ENCODE measurements at regions not wholly inside any gene's neighbourhood (a gene's known extent, or its start where the extent isn't known, plus 50 kb on each side); places are given as distances from the start of the nearest gene placed in this dataset.

DNA sequence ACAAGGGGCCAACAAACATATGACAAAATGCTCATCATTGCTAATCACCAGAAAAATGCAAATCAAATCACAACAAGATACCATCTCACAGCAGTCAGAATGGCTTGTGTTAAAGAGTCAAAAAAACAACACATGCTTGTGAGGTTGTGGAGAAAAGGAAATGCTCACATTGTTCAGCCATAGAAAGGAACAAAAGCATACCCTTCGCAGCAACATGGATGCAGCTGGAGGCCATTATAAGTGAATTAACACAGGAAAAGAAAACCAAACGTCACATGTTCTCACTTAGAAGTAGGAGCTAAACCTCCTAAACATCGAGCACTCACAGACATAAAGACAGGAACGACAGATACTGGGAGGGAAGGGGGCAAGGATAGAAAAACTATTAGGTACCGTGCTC lies 678.4 kb upstream of the GRM7 start:
- TF ChIP-seq, protein P1, sequence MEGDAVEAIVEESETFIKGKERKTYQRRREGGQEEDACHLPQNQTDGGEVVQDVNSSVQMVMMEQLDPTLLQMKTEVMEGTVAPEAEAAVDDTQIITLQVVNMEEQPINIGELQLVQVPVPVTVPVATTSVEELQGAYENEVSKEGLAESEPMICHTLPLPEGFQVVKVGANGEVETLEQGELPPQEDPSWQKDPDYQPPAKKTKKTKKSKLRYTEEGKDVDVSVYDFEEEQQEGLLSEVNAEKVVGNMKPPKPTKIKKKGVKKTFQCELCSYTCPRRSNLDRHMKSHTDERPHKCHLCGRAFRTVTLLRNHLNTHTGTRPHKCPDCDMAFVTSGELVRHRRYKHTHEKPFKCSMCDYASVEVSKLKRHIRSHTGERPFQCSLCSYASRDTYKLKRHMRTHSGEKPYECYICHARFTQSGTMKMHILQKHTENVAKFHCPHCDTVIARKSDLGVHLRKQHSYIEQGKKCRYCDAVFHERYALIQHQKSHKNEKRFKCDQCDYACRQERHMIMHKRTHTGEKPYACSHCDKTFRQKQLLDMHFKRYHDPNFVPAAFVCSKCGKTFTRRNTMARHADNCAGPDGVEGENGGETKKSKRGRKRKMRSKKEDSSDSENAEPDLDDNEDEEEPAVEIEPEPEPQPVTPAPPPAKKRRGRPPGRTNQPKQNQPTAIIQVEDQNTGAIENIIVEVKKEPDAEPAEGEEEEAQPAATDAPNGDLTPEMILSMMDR (IDR thresholded peaks at IDR 0.05; ENCODE audit: borderline replicate concordance, insufficient read depth, low read depth, low read length): no peak

DNA sequence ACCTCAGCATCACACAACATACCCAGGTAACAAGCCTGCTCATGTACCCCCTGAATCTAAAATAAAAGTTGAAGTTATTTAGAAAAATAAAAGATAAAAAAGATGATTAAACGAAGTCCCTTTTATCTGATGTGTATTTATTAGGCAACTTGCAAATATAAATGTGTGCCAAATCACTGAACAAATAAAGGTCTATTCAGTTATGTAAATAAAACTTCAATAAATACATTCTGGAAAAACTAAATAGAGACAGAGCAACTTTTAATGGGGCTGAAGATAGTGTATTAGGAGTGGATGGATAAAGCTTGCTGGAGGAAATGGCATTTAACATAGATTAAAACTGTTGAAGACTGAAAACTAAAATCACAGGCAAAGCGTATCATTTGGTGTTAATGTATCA lies 678.0 kb upstream of the GRM7 start:
- TF ChIP-seq, protein P1 (IDR thresholded peaks at IDR 0.05; ENCODE audit: borderline replicate concordance, insufficient read depth, low read depth, low read length): no peak
- H3K4me3 ChIP-seq (ENCODE audit: low read depth, low read length): no peak overlapping the region

More for the DNA sequence above, 678.4 kb upstream of the GRM7 start:
- no peak overlapping the region for H3K4me3 ChIP-seq (ENCODE audit: low read depth, low read length)

DNA sequence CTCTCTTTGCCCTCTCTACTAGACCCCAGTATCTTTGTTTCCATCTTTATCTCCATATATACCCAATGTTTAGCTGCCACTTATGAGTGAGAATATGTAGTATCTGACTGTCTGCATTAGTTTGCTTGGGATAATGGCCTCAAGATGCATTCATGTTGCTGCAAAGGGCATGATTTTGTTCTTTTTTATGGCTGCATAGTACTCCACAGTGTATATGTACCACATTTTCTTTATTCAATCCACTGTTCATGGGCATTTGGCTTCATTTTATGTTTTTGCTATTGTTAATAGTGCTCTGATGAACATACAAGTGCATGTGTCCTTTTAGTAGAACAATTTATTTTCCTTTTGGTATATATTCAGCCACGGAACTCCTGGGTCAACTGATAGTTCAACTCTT lies 671.5 kb upstream of the GRM7 start:
- TF ChIP-seq, protein P1 (IDR thresholded peaks at IDR 0.05; ENCODE audit: borderline replicate concordance, insufficient read depth, low read depth, low read length): no peak
- no peak overlapping the region for H3K4me3 ChIP-seq (ENCODE audit: low read depth, low read length)

DNA sequence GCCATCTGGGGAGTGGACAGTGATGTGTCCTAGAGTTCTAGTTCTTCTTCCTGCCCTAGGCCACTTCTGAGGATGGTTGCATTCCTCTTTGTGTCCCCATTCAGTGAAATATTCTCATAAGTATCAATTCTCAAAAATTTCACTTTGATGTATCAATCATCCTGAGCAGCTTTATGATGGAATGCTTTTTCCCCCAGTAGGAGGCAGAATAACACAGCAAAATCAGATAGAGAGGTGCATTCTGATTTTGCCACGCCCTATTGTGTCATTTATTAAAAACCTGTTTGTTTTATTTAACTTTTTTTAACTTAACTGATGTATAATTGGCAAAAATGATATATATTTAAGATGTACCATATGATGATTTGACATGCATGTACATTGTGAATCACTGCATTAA lies 656.0 kb upstream of the GRM7 start:
- TF ChIP-seq, protein P1 (IDR thresholded peaks at IDR 0.05; ENCODE audit: borderline replicate concordance, insufficient read depth, low read depth, low read length): peak; percentile 27; the same call in 1 of the 2 replicates
- H3K4me3 ChIP-seq (ENCODE audit: low read depth, low read length): no peak overlapping the region

DNA sequence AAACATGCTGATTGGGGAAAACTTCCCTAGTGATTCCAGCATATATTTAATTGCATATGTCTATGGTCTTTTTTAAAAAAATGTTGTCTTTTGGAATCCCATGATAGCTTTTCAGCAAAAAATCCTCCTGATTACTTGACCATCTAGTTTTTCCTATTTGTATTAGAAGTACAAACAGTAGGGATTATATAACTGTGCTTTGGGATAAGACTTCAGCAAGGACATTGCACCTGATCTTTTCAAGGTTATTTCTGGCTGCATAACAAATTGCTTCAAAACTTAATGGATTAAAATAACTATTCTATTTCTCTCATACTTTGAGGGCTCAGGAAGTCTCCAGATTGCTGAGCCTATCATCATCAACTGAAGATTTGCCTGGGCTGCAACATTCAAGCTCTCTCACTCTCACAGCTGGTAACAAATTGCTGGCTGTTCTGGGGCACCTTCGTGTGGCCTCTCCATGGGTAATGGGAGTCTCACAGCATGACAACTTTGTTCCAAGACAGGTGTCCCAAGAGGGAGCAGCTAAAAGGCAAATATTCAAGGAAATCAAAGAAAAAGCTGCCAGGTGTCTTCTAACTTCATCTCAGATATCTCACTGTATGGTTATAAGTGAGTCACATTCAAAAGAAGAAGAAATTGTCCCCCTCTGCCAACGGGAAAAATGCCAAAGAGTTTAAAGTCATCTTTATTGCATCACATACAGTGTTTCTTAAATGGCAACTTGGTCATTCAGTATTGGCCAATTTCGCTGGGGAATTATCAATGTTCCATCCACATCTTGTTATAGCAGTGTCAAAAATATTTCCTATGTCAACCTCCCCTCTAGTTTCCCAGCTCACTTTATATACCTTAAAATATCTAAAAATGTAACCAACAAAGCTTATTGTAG lies 644.5 kb upstream of the GRM7 start:
- TF ChIP-seq, protein P1 (IDR thresholded peaks at IDR 0.05; ENCODE audit: borderline replicate concordance, insufficient read depth, low read depth, low read length): no peak
- H3K4me3 ChIP-seq (ENCODE audit: low read depth, low read length): no peak overlapping the region

DNA sequence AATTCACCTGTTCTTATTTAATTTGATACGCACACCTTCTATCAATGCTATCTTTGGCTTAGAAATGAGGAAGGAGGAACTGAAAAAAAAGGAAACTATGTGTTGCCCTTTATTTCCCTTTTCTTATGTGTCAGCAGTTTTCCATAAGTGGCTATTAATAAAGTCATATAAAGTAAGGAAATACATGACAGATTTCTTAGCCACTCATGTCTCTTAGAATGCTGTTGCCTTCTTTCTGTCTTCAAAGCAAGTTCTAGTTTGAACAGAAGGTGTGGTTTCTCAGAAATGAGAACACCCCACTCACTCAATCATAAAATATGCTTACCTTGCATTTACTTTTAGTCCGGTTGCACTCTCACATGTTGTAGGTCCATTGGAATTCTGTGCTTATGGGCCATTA lies 640.5 kb upstream of the GRM7 start:
- H3K4me3 ChIP-seq (ENCODE audit: low read depth, low read length): no peak overlapping the region
- TF ChIP-seq, protein P1 (IDR thresholded peaks at IDR 0.05; ENCODE audit: borderline replicate concordance, insufficient read depth, low read depth, low read length): no peak

DNA sequence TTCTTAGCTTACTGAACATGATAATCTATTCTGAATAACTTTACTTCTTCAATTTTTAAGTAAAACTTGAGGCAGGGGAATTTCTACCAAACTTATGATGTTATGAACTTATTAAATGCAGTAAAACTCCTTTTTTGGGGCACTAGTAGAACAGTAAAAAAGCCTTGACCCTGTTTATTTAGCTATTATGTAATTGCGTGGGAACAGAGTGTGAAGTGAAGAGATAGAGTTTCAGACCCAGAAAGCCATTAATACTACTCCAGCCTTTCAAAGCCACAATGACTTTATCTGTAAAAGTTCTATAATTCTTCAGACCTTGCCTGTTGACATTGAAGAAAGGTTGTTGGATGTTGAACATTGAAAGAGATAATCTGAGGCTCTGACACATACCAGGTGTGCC lies 638.8 kb upstream of the GRM7 start:
- TF ChIP-seq, protein P1 (IDR thresholded peaks at IDR 0.05; ENCODE audit: borderline replicate concordance, insufficient read depth, low read depth, low read length): no peak

More for the DNA sequence above, 638.8 kb upstream of the GRM7 start:
- H3K4me3 ChIP-seq (ENCODE audit: low read depth, low read length): no peak overlapping the region
